Ovary (tissue), 7 donors: ENCODE measurements at regions not wholly inside any gene's neighbourhood (a gene's known extent, or its start where the extent isn't known, plus 50 kb on each side); places are given as distances from the start of the nearest gene placed in this dataset.

Source experiments
- DNase-seq, 5 donors: peaks; one replicate each; pipeline ENCODE4 v3.0.0-alpha.2; 2019 to 2020
- H3K27ac ChIP-seq, 2 donors: fragments of 200-600 bp; one replicate each; pipeline versions ENCODE4 v1.5.1 to v1.8.0; 2019 to 2022
- H3K27me3 ChIP-seq: fragments of 200-600 bp; one replicate; pipeline ENCODE4 v1.8.0; 2022
- H3K36me3 ChIP-seq: fragments of 200-600 bp; sonication (generic); one replicate; pipeline ENCODE4 v1.5.1; 2019
- H3K4me1 ChIP-seq: one replicate; pipeline ENCODE4 v1.8.1; 2013; ENCODE audit warnings: mild to moderate bottlenecking, moderate library complexity; ENCODE audit not compliant: insufficient read depth
- H3K4me3 ChIP-seq: fragments of 200-600 bp; sonication (generic); one replicate; pipeline ENCODE4 v1.5.1; 2017
- H3K9me3 ChIP-seq, 2 donors: fragments of 200-600 bp in 1 of 2; sonication (generic) in 1 of 2; one replicate each; pipeline versions ENCODE4 v1.5.1 to v1.8.1; 2013 to 2019; ENCODE audit warnings: mild to moderate bottlenecking in 1 of 2, moderate library complexity in 1 of 2
- EP300 ChIP-seq: sonication (generic); formaldehyde crosslinking; IDR thresholded peaks from one replicate; pipeline ENCODE4 v1.6.1; 2017; ENCODE audit warnings: antibody characterized with exemption
- POLR2A ChIP-seq: fragments of 450-650 bp; IDR thresholded peaks from one replicate; pipeline ENCODE4 v1.6.1; 2017; ENCODE audit warnings: antibody characterized with exemption, mild to moderate bottlenecking, moderate library complexity
- WGBS, 3 donors: extraction: QIAGEN DNeasy Blood & Tissue Kit in 1 of 3; methylation state at CpG; one replicate each; pipeline versions ENCODE4 v1.1.5 to v1.1.7; 2013 to 2017; 5-methylcytosine and 5-hydroxymethylcytosine counted together
- intact Hi-C, 4 donors: fragments of 100-400 bp; cut with DNase I; formaldehyde crosslinking; loops; one replicate each; pipeline versions ENCODE4 v1.11.0 to v1.15.1; 2022 to 2023
- TF ChIP-seq, protein P1 (sequence below), 3 donors: fragments of 450-650 bp in 2 of 3; fragments of 200-600 bp in 1 of 3; IDR thresholded peaks; one replicate each; pipeline versions ENCODE4 v1.5.1 to v1.8.0; 2016 to 2022; ENCODE audit warnings: antibody characterized with exemption in 3 of 3, mild to moderate bottlenecking in 1 of 3
- donor health status: DM: no; HTN: no; CAD: no; lungs with moderate emphysema.
- donor health status: DM: no; HTN: no; CAD: no.
- donor health status: Bipolar disorder and iron deficiency.
- donor health status: DM: no; HTN: no; CAD: no.
- donor health status: DM: yes; HTN: yes; CAD: no.

DNA sequence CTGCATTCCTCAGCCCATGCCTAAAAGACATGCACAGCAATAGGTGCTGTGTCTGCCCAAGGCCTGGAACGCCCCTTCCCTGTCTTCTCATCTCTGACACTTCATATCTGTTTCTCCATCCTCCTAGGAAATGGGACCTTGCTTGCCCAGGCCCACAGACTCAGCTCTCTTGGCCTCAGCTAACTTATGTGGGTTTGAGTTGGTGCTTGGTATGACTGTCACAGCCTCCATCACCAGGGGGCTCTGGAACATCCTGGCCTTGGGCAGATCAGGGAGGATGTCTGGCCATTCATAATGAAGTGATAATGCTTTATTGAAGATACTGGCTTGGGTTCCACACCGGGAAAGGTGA is 156.7 kb upstream of the SMAD3 start:
- 30 to 58% (median 44%) methylated on average over 2 of the region's 2 CpGs for WGBS, 3 donors
- H3K27me3 ChIP-seq = no peaks in the 10 kb centered on the region
- no peaks in the 10 kb centered on the region for H3K36me3 ChIP-seq
- H3K4me1 ChIP-seq = no peaks in the 10 kb centered on the region
- no peak overlapping the region for H3K27ac ChIP-seq
- no peaks in the 10 kb centered on the region for H3K9me3 ChIP-seq
- no peak for TF ChIP-seq POLR2A
- TF ChIP-seq, protein P1, sequence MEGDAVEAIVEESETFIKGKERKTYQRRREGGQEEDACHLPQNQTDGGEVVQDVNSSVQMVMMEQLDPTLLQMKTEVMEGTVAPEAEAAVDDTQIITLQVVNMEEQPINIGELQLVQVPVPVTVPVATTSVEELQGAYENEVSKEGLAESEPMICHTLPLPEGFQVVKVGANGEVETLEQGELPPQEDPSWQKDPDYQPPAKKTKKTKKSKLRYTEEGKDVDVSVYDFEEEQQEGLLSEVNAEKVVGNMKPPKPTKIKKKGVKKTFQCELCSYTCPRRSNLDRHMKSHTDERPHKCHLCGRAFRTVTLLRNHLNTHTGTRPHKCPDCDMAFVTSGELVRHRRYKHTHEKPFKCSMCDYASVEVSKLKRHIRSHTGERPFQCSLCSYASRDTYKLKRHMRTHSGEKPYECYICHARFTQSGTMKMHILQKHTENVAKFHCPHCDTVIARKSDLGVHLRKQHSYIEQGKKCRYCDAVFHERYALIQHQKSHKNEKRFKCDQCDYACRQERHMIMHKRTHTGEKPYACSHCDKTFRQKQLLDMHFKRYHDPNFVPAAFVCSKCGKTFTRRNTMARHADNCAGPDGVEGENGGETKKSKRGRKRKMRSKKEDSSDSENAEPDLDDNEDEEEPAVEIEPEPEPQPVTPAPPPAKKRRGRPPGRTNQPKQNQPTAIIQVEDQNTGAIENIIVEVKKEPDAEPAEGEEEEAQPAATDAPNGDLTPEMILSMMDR (IDR thresholded peaks at IDR 0.05) = no peak
- no peak for TF ChIP-seq EP300
- no peak overlapping the region for H3K4me3 ChIP-seq
- no peak for DNase-seq
- intact Hi-C loops = no loop called here

DNA sequence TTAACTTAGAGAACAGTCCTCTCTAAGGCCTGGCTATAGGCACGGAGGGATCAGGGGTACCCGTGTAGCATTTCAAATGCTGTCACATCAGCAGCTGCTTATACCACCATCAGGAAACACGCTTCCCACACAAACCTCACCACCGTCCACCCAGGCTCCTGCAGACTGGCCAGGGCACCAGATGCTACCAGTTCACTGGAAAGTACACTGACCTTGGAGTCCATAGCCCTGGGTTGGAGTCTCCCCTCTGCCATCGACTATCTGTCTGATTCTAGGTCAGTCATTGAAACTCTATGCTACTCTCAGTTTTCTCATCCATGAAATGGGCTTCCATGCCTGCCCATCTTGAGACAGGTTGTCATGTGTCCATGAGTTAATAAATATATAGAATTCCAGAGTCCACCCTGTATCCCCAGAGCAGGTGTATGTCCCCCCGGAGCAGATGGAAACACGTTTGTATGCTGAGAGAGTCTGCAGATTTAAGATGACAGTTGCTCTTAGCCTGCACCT is 156.0 kb upstream of the SMAD3 start:
- 86 to 91% (median 90%) methylated on average over 7 of the region's 7 CpGs for WGBS, 3 donors
- no peak for TF ChIP-seq POLR2A
- TF ChIP-seq EP300 = no peak
- TF ChIP-seq, protein P1 (IDR thresholded peaks at IDR 0.05) = no peak
- H3K27me3 ChIP-seq = no peaks in the 10 kb centered on the region
- intact Hi-C loops = no loop called here
- H3K36me3 ChIP-seq = no peaks in the 10 kb centered on the region
- H3K4me1 ChIP-seq = no peaks in the 10 kb centered on the region
- no peak overlapping the region for H3K4me3 ChIP-seq
- H3K27ac ChIP-seq = no peak overlapping the region
- H3K9me3 ChIP-seq = no peaks in the 10 kb centered on the region
- no peak for DNase-seq

DNA sequence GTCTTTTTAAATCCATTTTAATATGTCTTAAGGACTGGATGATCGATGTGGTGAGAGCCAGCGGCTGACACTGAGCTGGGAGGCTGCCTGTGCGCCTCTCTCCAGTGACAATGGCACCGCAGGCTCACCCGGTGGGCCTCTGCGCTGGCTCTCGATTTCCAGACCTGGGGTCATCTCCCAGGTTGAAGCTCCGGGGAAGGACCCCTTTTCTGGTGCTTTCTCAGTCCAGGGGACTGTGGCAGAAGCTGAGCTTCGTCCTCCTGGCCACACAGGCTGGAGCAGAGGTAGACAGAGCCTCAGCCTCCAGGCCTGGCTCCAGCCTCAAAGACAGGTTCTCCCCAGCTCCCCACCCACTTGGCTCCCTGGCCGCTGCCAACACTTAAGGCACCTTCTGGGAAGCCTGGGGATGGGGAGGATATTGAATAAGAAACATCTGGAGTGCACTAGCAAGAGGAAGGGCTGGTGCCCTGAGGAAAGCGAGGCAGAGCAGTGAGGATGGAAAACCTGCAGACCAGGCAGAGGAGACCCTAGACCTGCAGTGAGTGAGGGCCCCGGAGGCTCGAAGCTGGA is 154.2 kb upstream of the SMAD3 start:
- WGBS, 3 donors = 89 to 91% (median 89%) methylated on average over 13 of the region's 13 CpGs
- TF ChIP-seq EP300 (no peak), POLR2A (no peak)
- TF ChIP-seq, protein P1 (IDR thresholded peaks at IDR 0.05) = no peak
- no peak for DNase-seq

DNA sequence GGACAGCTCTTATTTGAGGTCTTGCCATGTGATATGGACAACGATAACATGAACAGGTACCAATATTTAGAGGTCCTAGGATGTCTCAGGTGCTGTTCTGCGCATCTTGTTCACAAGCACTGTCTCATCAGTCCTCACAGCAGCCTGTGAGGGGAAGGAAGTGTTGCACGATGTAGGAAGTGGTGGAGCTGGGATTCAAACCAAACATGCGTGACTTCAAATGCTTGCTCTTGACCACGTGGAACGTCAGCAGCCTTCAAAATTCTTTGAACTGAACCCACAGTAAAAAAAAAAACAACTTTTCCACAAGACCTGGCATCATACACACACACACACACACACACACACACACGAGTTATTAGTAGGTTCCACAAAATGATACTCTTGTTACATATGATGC is 153.4 kb upstream of the SMAD3 start:
- 64 to 71% (median 66%) methylated on average over 7 of the region's 7 CpGs for WGBS, 3 donors
- Histone ChIP-seq H3K9me3 (no peaks in the 10 kb centered on the region), H3K27ac (no peak overlapping the region), H3K36me3 (no peaks in the 10 kb centered on the region), H3K4me1 (no peaks in the 10 kb centered on the region), H3K4me3 (no peak overlapping the region), H3K27me3 (no peaks in the 10 kb centered on the region)
- DNase-seq = no peak
- intact Hi-C loops = no loop called here
- TF ChIP-seq, protein P1 (IDR thresholded peaks at IDR 0.05) = no peak
- TF ChIP-seq POLR2A = no peak
- TF ChIP-seq EP300 = no peak

More for the DNA sequence above, 154.2 kb upstream of the SMAD3 start:
- Histone ChIP-seq H3K9me3 (no peaks in the 10 kb centered on the region), H3K27ac (no peak overlapping the region), H3K27me3 (no peaks in the 10 kb centered on the region), H3K4me1 (no peaks in the 10 kb centered on the region), H3K36me3 (no peaks in the 10 kb centered on the region), H3K4me3 (no peak overlapping the region)
- intact Hi-C loops = no loop called here
